Glomerular endothelial cell (primary cell): ENCODE measurements at regions not wholly inside any gene's neighbourhood (a gene's known extent, or its start where the extent isn't known, plus 50 kb on each side); places are given as distances from the start of the nearest gene placed in this dataset.

Experiments used
- DNase-seq: peaks from one replicate; pipeline ENCODE4 v3.0.0-alpha.2; 2011; ENCODE audit warnings: low read depth, low spot score; ENCODE audit errors: extremely low read depth

DNA sequence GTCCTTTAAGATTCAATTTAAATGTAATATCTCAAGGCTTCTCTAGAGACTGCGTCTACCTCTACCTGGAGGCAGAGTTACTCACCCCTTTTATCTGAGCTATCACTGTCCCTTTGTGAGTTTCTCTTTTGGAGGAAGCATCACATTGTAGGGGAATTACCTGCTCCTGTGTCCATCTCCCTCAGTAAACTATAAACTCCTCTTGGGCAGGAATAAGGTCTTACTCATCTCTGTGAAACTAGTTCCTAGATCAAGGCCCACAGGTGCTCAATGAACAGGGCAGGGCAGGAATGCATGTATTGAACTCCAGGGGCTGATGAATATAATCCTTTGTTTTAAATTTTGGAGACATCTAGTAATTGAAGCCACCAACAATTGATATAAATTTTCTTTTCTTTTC lies 139.8 kb upstream of the ERCC6L2 start:
- no peak for DNase-seq

DNA sequence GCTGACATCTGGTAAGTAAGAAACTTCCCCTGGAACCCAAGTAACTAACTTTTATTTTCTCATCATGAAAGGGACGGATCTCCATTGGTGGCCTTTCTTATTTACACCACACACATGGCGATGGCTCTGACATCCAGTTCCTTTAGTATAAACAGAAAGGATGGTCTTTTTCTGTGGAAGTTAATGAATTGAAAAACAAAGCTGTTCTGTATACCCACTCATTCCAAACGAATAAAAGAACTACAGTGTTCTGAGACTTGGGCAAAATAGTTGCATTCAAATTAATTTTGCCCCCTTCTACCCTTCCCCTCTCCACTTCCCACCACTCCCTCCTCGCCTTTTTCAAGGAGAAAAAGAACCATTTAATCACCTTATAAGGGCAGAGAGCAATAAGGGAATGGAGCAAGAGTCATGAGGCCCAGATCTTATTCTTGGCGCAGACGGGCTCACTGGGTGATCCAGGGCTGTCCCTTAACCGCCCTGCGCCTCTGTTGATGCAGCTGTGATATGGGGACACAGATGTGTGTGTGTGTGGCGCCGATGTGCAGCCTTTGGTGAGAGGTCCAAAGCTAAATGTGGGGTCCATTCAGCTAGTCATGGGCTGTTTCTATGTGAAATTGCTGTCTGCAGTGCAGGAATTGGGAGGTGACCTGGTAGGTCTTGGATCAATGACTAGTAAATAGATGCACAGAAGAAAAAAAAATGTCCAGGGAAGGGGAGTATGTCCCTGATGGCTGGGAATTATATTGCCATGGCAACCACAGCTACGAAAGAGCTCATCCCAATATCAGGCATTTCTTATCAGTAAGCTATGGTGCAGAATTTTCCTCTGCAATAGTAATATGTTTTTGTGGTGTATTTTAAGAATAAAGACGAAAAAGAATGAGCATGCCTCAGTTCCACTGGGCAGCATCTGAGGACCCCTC lies 141.5 kb upstream of the ERCC6L2 start:
- no peak for DNase-seq

DNA sequence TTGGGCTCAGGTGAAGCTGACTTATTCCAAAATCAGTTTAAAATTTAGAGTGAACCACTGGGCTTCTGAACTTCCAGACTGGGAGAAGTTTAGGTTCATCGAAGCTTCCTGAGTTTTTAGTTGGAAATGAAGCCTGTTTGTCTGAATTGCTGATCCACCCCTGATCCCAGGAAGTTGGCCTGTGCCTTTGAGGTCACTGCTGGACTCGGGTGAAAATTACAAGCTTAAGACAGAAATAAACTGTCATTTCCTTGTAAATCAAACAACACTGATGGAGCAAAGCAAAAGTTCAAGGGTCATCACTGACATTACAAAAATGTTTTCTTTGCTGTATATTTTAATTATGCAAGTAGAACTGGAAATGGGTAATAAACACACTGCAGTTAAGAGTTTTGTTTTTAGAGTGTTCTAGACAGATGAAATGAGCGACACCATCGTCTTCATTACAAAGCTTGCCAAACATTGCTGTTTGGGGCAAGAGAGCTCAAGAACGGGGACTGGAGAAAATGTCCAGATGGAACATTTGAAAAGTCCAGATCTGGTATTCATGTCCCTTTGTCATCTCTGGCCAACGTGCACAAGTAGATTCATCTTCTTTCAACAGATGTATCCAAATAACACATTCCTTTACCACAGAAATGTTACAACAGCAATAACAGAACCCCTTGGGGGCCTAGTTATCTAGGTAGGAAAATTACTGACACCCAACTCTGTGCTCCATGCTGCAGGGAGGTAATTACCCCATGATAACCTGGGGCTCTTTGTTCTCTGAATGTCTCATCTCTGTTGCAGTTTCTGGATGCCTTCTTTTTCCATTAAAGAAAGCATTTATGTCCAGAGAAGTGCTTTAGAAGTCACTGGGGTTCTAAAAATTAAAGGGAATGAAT lies 142.4 kb upstream of the ERCC6L2 start:
- no peak for DNase-seq

DNA sequence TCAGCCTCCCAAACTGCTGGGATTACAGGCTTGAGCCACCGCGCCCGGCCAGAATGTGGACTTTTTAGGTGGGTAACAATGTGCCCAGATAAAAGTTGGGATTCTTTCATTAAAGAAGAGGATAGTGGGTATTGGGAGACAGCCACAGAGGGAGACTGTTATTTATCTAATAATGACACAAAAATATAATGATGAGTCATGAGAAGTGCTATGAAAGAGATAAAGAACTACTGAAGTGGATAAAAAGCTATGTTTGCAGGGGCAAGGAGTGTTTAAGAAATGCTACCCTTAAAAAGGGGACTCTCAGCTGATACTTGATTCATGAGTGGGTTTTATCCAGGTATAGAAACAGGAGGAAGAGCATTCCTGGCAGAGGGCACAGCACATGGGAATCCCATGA lies 143.6 kb upstream of the ERCC6L2 start:
- no peak for DNase-seq

DNA sequence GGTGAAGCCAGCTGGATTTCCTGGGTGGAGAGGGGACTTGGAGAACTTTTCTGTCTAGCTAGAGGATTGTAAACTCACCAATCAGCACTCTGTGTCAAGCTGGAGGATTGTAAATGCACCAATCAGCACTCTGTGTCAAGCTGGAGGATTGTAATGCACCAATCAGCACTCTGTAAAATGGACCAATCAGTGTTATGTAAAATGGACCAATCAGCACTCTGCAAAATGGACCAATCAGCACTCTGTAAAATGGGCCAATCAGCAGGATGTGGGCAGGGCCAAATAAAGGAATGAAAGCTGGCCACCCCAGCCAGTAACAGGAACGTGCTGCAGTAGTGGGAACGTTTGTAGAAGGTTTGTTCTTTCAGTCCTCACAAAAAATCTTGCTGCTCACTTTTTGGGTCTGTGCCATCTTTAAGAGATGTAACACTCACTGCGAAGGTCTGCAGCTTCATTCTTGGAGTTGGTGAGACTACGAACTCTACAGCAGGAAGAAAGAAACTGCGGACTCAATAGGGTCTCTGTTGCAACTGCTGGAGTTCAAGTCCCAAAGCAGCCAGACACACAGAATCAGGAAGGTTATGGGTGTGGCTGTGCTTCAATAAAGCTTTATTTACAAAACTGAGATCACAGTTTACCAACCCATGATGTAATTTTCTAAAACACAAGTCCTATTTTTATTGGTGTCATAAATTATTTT lies 145.7 kb upstream of the ERCC6L2 start:
- no peak for DNase-seq

DNA sequence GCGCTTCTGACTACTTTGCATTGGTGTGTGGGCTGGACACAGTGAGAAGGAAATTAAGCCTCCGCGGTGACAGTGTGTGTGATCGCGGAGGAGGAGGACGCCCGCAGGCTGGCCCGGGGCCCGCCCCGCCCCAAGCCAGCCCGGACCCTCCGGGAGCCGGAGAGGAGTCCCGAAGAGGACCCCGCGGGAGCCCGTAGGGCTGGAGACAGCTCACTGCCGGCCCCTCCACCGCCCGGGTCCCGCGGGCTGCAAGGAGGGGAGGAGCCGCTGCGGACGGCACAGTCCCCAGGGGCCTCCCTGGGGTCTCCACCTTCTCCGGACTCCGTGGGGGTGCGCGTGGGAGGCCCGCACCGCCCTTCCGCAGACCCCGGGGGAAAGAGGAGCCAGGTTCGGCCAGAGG lies 146.4 kb upstream of the ERCC6L2 start:
- no peak for DNase-seq

DNA sequence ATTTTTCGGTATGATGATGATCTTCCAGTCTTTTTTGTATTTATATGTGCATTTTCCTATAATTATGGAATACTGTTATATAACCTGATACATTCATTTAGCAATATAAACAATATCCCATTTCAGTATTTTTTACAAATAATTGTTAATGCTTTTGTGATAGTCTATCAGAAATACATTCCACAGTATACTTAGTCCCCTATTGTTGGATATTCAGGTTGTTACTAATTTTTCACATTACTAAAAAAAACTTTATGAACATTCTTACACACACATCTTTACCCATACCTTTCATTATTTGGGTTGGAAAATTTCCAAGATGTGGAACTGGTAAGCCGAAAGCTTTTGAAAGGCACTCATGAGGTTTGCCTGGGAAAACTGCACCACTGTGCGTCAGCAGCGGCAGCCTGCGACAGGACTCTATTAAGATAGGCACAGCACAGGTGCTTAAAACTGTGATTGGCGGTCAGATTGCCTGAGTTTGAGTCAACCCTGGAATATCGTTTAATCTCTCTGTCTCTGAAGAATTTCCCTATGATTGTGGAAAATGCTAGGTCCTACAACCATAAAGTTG lies 147.5 kb upstream of the ERCC6L2 start:
- DNase-seq = no peak

DNA sequence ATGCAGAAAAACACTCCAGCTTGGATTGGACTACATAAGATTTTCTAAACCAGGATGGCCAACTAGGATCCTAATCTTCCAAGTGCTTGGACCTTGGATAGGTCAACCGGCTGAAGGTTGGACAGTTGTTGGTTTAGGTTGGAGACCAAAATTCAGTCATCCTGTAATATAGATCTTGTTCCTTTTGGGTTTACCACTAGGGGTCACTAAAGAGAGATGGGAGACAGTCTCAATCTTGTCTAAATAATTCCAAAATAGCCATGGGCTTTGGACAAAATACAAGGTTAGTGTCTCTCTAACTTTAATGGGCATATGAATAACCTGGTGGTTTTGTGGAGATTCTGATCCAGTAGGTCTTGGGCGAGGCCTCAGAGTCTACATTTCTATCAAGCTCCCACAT lies 148.7 kb upstream of the ERCC6L2 start:
- DNase-seq = peak; percentile 50

DNA sequence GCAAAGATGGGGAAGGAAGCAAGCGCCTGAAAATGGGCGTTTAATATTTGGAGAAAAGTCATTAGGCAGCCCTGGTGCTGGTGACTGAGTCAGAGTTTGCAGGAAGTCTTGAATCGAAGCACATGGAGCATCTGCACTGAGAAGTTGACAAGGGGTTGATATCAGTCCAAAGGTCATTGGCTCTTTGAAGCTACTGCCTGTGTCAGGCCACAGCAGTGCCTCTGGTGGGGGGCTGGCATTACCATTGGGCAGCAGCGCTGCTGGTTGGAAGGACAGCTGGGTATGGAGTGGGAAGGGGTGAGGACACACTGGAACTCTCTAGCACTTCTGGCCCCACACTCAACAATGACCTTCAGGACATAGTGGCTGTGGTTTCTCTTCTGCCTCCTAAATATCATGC lies 150.4 kb upstream of the ERCC6L2 start:
- no peak for DNase-seq

DNA sequence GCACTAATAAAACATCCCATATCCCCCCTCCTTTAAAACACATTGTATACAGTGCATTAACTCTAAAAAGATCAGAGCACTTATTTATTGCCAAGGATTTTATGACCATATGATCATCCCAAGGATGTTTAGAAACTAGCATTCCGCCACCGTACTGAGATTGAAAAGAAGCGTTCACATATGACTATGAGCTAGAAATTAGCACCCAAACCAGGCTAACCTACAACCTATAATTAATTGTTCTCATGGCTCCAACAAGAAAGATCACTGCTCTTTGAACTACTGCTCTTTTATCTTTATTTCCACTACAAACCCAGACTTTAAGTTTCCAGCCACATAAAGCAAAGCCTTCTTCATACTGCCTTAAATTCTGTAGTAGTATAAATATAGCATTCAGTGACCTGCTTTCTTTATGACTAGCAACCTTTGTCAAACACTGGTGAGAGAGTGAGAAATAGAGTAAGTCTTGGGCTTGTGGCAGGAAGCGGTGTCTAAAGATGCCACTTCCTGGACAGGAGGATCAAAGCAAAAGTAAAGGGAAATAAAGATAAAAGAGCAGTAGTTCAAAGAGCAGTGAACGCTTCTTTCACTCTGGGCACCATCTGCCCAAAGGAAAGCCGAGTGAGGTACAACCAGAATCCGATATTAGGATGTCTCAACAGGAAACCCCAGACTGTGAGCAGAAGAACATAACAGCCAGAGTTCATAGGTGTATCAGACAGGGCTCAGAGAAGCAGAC lies 151.1 kb upstream of the ERCC6L2 start:
- DNase-seq = no peak

DNA sequence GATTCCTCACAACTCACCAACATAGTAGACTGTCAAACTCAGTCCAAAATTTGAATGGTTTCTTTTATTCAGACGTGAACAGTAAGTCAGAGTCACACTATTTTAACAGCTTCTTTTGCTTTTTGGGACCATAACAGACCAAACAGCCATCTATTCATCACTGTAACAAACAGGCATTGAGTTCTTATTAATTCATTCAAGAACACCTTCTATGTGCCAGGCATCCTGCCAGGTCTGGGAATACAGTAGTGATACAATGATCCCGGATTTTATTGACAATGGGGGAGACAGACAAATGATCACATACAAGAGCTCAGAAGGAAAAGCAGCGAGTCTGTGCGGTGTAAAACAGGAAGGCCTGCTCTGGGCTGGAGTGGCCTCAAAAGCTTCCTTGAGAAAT lies 153.3 kb upstream of the ERCC6L2 start:
- DNase-seq = no peak

DNA sequence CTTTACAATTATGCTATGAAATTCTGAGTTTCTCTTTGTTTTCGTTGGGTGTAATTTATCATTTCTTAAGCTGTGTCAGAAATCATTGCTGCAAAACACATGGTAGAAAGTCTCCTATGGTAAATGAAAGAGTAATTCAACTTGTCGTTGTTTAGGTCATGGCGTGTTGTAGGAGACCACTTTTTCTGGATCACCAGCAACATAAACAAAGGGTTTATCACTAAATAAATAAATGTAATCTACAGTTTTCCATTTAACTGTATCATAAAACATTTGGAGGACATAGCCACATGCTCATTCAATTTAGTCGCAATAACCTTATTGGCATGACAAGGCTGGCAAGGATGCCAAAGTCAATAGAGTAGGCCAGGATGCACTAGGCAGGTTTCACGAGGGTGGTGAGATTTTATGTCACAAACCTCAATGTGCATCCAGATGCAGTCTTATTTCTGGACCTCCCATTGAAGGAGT lies 154.4 kb upstream of the ERCC6L2 start:
- no peak for DNase-seq

DNA sequence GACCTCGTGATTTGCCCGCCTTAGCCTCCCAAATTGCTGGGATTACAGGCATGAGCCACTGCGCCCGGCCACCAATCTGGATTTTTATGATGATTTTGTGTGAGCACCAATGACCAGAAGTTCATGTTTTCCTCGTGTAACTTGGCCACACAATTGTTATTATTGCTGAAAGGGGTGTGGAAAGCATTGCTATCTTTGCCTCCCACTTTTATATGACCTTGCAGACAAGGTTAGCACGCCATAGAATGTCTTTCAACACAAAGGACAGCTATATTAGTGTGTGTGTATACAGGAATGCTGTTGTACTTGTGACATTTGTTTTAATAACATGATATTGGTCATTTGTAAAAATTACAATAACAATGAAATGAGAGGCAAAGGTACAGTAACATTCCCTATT lies 155.0 kb upstream of the ERCC6L2 start:
- no peak for DNase-seq

DNA sequence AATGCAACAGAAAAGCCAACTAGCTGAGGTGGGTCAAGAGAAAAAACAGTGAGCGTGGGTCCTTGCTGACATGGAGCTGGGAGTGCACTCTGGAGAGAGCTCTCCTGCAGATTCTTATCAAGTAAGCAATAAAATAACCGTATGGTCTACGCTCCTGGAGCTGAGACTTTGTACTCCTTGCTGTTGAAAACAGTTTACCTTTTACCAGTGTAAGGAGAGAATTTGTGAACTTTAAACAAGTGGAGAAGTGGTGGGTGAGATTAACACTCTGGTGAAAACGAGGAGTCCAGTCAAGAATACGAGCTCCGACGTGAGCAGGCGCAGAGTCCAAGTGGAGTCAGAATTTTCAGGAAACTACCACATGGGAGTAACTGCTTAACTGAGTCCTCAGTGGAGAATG lies 156.1 kb upstream of the ERCC6L2 start:
- DNase-seq = no peak

DNA sequence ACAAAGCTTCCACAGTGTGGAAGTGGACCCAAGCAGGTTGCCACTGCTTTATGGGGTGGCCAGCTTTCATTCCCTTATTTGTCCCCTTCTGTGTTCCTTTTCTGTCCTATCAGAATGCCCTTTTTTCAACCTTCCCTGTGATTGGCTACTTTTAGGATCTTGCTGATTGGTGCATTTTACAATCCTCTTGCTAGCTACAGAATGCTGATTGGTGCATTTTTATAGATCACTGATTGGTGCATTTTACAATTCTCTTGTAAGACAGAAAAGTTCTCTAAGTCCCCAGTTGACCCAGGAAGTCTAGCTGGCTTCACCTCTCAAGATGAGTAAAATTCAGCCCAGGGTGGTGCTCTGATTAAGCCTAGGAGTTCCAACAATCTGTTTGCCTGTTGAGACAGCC lies 157.2 kb upstream of the ERCC6L2 start:
- no peak for DNase-seq

DNA sequence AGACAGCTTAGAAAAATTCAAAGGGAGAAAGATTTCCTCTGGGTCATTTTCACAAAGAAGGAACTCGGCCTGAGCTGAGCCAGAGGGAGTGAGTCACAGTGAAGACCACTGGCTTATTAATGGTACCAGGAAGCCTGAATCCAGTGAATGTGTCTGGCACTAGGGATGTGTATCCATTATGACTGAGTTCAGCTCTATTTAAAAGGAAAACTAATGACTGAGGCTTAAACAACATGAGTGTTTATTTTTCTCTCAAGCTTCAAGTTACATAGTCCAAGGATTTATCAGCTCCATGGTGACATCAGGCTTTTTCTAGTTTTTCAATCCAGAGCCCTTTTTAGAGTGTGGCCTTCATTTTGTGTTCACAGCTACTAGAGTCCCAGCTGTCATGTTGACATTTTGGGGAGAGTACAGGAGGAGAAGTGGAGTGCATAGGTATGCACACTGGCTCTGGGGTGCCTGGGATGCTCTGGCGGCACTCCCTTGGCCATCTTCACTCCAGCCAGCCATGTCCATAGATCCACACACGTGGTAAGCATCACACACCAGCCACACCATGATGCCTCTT lies 159.5 kb upstream of the ERCC6L2 start:
- DNase-seq = no peak

DNA sequence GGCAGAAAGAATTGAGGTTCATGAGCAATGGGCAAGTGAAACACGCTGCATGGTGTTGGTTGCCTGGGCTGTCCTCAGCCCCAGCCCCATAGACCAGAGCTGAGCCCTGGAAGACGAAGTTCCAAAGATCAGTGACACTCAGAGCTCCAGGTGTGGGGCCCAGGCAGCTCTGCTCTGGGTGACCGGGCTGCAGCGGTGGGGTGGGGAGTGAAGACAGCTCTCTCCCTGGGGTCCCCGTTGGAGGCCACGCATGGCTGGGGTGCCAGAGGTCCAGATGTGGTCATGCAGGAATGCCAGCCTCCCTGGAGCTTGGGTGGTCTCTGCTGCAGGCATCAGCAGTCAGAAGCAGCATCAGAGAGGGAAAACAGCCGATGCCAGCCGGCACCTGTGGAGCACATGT lies 165.0 kb upstream of the ERCC6L2 start:
- no peak for DNase-seq

DNA sequence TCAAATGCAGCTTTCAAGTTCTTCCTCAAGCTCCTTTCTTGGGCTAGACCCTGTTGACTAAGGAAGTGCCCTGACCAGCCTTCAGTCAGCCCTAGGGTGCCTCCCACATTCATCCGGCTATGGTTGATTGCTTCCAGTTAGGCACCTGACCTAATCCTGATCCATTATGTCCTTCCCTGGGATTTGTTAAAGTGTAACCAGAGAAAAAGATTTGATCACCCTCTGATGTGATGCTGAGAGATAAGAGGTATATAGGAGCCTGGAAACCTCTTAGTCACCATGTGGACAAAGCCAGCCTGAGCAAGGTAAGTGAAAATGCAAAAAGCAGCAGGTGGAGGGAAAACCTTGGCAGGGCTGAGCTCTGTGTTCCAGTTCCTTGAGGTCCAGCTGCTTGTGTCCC lies 178.8 kb upstream of the ERCC6L2 start:
- DNase-seq = no peak

DNA sequence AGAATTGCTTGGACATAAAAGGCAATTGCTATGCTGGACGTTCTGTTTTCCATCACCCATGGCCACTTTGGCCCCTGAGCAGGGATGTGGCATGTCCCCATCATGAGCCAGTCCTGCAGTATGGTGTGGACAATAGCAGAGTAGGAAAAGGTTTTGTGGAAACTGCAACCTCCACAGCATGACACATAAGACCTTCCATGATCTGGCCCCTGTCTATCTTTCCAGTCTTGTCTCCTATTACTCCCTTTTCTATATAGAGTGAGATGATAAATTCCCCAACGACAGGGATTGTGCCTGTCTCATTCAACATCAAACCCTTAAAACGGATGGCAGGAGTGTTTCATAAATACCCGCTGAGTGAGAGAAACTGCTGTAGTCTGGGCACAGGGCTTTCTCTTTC lies 174.7 kb upstream of the PTCH1 start:
- DNase-seq = no peak

DNA sequence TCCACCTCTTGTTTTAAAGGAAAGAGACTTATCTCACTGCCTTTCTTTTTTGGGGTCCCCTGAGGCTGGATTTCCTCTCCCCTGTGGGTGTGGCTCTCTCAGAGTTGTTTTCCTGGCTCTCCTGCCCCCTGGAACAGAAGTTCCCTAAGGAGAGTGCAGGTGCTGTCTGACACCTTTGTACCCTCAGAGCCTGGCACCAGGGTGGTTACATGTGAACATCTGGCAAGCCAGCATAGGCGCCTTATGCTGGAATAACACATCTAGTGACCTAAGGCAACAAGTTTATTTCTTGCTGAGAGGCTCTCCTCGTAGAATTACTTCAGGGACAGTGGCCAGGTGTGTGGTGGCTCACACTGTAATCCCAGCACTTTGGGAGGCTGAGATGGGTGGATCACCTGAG lies 172.9 kb upstream of the PTCH1 start:
- no peak for DNase-seq
